ENCODE measurements at regions not wholly inside any gene's neighbourhood (a gene's known extent, or its start where the extent isn't known, plus 50 kb on each side); places are given as distances from the start of the nearest gene placed in this dataset.

DNA sequence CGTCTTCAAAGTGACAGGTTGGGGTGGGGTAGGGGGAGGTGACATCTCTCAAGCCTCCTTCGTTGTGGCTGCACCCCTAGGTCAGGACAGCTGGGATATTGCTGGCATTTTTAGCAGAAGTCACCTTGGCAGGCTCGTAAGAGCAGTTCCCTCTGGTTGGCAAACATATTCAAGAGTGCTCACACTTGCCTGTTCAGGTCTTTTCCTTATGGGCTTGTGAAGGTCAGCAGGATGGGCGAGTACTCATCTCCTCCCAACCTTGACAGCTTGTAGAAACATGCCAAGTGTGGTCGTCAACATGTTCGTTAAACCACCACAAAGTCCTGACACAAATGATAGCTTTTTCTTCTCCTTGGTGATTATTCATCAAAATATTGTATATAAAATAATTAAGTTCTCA lies 113.6 kb downstream of the HDGFL1 start:
- intact Hi-C loops (cut with micrococcal nuclease), result no loop called here
- H3K9me2 ChIP-seq (ENCODE audit: insufficient read depth), result no peaks in the 10 kb centered on the region
- H3K36me3 ChIP-seq (ENCODE audit: control insufficient read depth in 1 of 2, insufficient read depth in 2 of 2, low read length in 2 of 2), result no peaks in the 10 kb centered on the region
- no peak overlapping the region for H3K27ac ChIP-seq (ENCODE audit: low read depth, low read length)
- ATAC-seq (no peak), DNase-seq (ENCODE audit: low read depth, low spot score) (no peak)
- H3K9ac ChIP-seq (ENCODE audit: low read length), result no peak overlapping the region
- H3K79me2 ChIP-seq (ENCODE audit: insufficient read depth, low read length), result no peaks in the 10 kb centered on the region
- no peak overlapping the region for H2AFZ ChIP-seq (ENCODE audit: low read depth, low read length, poor library complexity, severe bottlenecking)
- H4K20me1 ChIP-seq (ENCODE audit: insufficient read depth), result no peaks in the 10 kb centered on the region
- POLR2A ChIA-PET, result no interaction called here
- CTCF ChIA-PET, result no interaction called here
- no TSS peak for BruUV-seq (replicated peaks)
- H3K4me1 ChIP-seq (ENCODE audit: control insufficient read depth in 1 of 2, insufficient read depth in 2 of 2, low read length in 2 of 2), result no peaks in the 10 kb centered on the region
- no peak overlapping the region for H3K4me3 ChIP-seq (replicated peaks in 1 of 2; ENCODE audit: low read depth in 1 of 2, low read length in 2 of 2)
- RAD21 ChIA-PET (ENCODE audit: low non-redundant PET in 1 of 2, low total read pairs in 2 of 2, uncharacterized antibody in 2 of 2, unreplicated experiment in 2 of 2), result no interaction called here
- H3K4me2 ChIP-seq (ENCODE audit: low read length), result no peak overlapping the region
- TF ChIP-seq, protein P1, sequence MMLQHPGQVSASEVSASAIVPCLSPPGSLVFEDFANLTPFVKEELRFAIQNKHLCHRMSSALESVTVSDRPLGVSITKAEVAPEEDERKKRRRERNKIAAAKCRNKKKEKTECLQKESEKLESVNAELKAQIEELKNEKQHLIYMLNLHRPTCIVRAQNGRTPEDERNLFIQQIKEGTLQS (IDR thresholded peaks at IDR 0.05), result no peak
- TF ChIP-seq ELF1 (IDR thresholded peaks at IDR 0.05; ENCODE audit: borderline replicate concordance, low read depth) (no peak), POLR2A (IDR thresholded peaks at IDR 0.05; ENCODE audit: borderline replicate concordance, extremely low read depth, insufficient read depth, insufficient read length) (no peak), EZH2 (IDR thresholded peaks at IDR 0.05) (no peak), CEBPB (IDR thresholded peaks at IDR 0.05; ENCODE audit: low read depth) (no peak), POLR2AphosphoS5 (IDR thresholded peaks at IDR 0.05; ENCODE audit: low read depth, low read length) (no peak)
- H3K9me3 ChIP-seq (ENCODE audit: control insufficient read depth in 1 of 2, insufficient read depth in 1 of 2, low read depth in 1 of 2, low read length in 2 of 2), result peaks cover 0 to 4% of the 10 kb centered on the region in 2 experiments; a peak in 1 of 4 replicates
- no peaks in the 10 kb centered on the region for H3K27me3 ChIP-seq (ENCODE audit: insufficient read depth, low read length)

DNA sequence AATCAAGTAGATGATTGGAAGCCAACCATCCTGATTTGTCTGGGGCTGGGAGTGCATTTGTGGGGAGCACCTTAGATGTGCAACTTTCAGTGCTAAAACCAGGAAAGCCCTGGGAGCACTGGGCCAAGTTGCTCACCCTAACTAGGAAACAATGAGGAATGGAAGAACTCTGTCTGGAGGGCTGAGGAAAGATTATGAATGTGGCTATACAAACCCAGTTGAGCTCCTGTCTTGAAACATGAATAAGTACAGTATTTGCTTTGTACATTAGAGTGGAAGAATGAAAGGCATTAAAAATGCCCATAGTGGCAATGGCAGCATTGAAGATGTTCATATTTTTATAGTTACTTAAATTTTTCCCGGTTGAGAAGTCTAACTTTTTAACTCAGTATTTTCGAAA lies 121.1 kb downstream of the HDGFL1 start:
- BruUV-seq (replicated peaks), result no TSS peak
- H3K4me1 ChIP-seq (ENCODE audit: control insufficient read depth in 1 of 2, insufficient read depth in 2 of 2, low read length in 2 of 2), result no peaks in the 10 kb centered on the region
- ATAC-seq, result no peak
- H3K9me2 ChIP-seq (ENCODE audit: insufficient read depth), result no peaks in the 10 kb centered on the region
- no peak overlapping the region for H3K4me2 ChIP-seq (ENCODE audit: low read length)
- no peaks in the 10 kb centered on the region for H4K20me1 ChIP-seq (ENCODE audit: insufficient read depth)
- intact Hi-C loops (cut with micrococcal nuclease), result no loop called here
- no peak overlapping the region for H3K4me3 ChIP-seq (replicated peaks in 1 of 2; ENCODE audit: low read depth in 1 of 2, low read length in 2 of 2)
- no peak overlapping the region for H3K9ac ChIP-seq (ENCODE audit: low read length)
- DNase-seq (ENCODE audit: low read depth, low spot score), result no peak
- no peak for TF ChIP-seq ZFX (IDR thresholded peaks at IDR 0.05)
- no peak for TF ChIP-seq EGR1 (IDR thresholded peaks at IDR 0.05; ENCODE audit: low read depth)
- no peak for TF ChIP-seq YY1 (IDR thresholded peaks at IDR 0.05; ENCODE audit: extremely low read depth, insufficient replicate concordance, low read depth, low read length)
- TF ChIP-seq FOSL1 (IDR thresholded peaks at IDR 0.05; ENCODE audit: low read depth), result no peak
- TF ChIP-seq, protein P1 (IDR thresholded peaks at IDR 0.05), result no peak
- TF ChIP-seq TCF7L2 (IDR thresholded peaks at IDR 0.05; ENCODE audit: borderline replicate concordance, extremely low read depth, insufficient read depth, insufficient read length), result no peak
- TF ChIP-seq, protein P2, sequence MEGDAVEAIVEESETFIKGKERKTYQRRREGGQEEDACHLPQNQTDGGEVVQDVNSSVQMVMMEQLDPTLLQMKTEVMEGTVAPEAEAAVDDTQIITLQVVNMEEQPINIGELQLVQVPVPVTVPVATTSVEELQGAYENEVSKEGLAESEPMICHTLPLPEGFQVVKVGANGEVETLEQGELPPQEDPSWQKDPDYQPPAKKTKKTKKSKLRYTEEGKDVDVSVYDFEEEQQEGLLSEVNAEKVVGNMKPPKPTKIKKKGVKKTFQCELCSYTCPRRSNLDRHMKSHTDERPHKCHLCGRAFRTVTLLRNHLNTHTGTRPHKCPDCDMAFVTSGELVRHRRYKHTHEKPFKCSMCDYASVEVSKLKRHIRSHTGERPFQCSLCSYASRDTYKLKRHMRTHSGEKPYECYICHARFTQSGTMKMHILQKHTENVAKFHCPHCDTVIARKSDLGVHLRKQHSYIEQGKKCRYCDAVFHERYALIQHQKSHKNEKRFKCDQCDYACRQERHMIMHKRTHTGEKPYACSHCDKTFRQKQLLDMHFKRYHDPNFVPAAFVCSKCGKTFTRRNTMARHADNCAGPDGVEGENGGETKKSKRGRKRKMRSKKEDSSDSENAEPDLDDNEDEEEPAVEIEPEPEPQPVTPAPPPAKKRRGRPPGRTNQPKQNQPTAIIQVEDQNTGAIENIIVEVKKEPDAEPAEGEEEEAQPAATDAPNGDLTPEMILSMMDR (IDR thresholded peaks at IDR 0.05 in 2 of 3, conservative IDR thresholded peaks at IDR 0.05 in 1 of 3; ENCODE audit: borderline replicate concordance in 1 of 3, insufficient read depth in 1 of 3, low read depth in 2 of 3, low read length in 2 of 3), result no peak
- TF ChIP-seq, protein P3, sequence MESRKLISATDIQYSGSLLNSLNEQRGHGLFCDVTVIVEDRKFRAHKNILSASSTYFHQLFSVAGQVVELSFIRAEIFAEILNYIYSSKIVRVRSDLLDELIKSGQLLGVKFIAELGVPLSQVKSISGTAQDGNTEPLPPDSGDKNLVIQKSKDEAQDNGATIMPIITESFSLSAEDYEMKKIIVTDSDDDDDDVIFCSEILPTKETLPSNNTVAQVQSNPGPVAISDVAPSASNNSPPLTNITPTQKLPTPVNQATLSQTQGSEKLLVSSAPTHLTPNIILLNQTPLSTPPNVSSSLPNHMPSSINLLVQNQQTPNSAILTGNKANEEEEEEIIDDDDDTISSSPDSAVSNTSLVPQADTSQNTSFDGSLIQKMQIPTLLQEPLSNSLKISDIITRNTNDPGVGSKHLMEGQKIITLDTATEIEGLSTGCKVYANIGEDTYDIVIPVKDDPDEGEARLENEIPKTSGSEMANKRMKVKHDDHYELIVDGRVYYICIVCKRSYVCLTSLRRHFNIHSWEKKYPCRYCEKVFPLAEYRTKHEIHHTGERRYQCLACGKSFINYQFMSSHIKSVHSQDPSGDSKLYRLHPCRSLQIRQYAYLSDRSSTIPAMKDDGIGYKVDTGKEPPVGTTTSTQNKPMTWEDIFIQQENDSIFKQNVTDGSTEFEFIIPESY (IDR thresholded peaks at IDR 0.05; ENCODE audit: extremely low read depth, insufficient replicate concordance, low read length), result no peak
- no peak for TF ChIP-seq CEBPB (IDR thresholded peaks at IDR 0.05; ENCODE audit: low read depth)
- TF ChIP-seq CBX3 (IDR thresholded peaks at IDR 0.05; ENCODE audit: low read depth), result no peak
- TF ChIP-seq RAD21 (IDR thresholded peaks at IDR 0.05; ENCODE audit: low read depth), result no peak
- TF ChIP-seq JUND (IDR thresholded peaks at IDR 0.05), result no peak
- H2AFZ ChIP-seq (ENCODE audit: low read depth, low read length, poor library complexity, severe bottlenecking), result no peak overlapping the region
- no peak overlapping the region for H3K27ac ChIP-seq (ENCODE audit: low read depth, low read length)
- no peaks in the 10 kb centered on the region for H3K27me3 ChIP-seq (ENCODE audit: insufficient read depth, low read length)
- H3K79me2 ChIP-seq (ENCODE audit: insufficient read depth, low read length), result no peaks in the 10 kb centered on the region
- RAD21 ChIA-PET (ENCODE audit: low non-redundant PET in 1 of 2, low total read pairs in 2 of 2, uncharacterized antibody in 2 of 2, unreplicated experiment in 2 of 2), result no interaction called here
- no peaks in the 10 kb centered on the region for H3K36me3 ChIP-seq (ENCODE audit: control insufficient read depth in 1 of 2, insufficient read depth in 2 of 2, low read length in 2 of 2)
- CTCF ChIA-PET, result no interaction called here
- POLR2A ChIA-PET, result no interaction called here
- H3K9me3 ChIP-seq (ENCODE audit: control insufficient read depth in 1 of 2, insufficient read depth in 1 of 2, low read depth in 1 of 2, low read length in 2 of 2), result no peaks in the 10 kb centered on the region; a peak in 1 of 4 replicates
